ENCODE measurements at regions not wholly inside any gene's neighbourhood (a gene's known extent, or its start where the extent isn't known, plus 50 kb on each side); places are given as distances from the start of the nearest gene placed in this dataset.

- intact Hi-C loops (cut with micrococcal nuclease) = loop anchor here (1.0 to 5.0 kb wide), 2 partner anchors 492 to 540 kb away; partner anchors contain the start of gene ARL4A (in 2 of the 2)
- CTCF ChIA-PET = no interaction called here
These were observed 491.7 kb downstream of the ARL4A start for GRCh38 chr7:13179011-13179582.

GRCh38 chr7:13179775-13180523 is 492.5 kb downstream of the ARL4A start:
- Mint-ChIP-seq H3K36me3 (no peaks in the 10 kb centered on the region), H3K4me3 (no peak overlapping the region), H3K27me3 (peaks cover 0 to 26% (median 15%) of the 10 kb centered on the region in 5 donors), H3K27ac (no peak overlapping the region), H3K9me3 (no peaks in the 10 kb centered on the region), H3K4me1 (no peaks in the 10 kb centered on the region)
- CTCF ChIA-PET = no interaction called here
- Histone ChIP-seq H3K27me3 (ENCODE audit: control insufficient read depth in 2 of 2, insufficient read depth in 2 of 2, low read length in 2 of 2) (no peaks in the 10 kb centered on the region), H3K4me1 (ENCODE audit: control insufficient read depth in 2 of 2, insufficient read depth in 2 of 2, low read length in 2 of 2) (no peaks in the 10 kb centered on the region), H3K27ac (ENCODE audit: low read depth, low read length) (no peak overlapping the region), H3K4me3 (ENCODE audit: low read length) (no peak overlapping the region), H3K36me3 (ENCODE audit: control insufficient read depth in 2 of 3, insufficient read depth in 3 of 3, low read length in 3 of 3) (no peaks in the 10 kb centered on the region), H3K9me3 (ENCODE audit: control insufficient read depth in 2 of 3, low read length in 3 of 3) (no peaks in the 10 kb centered on the region)
- DNase-seq = no peak
- intact Hi-C loops (cut with micrococcal nuclease) = loop anchor here (1.0 to 5.0 kb wide), 2 partner anchors 493 to 541 kb away; partner anchors contain the start of gene ARL4A (in 2 of the 2)
- no peak for ATAC-seq
- POLR2A ChIA-PET = no interaction called here

More at GRCh38 chr7:13179011-13179582, 491.7 kb downstream of the ARL4A start:
- Histone ChIP-seq H3K36me3 (ENCODE audit: control insufficient read depth in 2 of 3, insufficient read depth in 3 of 3, low read length in 3 of 3) (no peaks in the 10 kb centered on the region), H3K27ac (ENCODE audit: low read depth, low read length) (no peak overlapping the region), H3K9me3 (ENCODE audit: control insufficient read depth in 2 of 3, low read length in 3 of 3) (no peaks in the 10 kb centered on the region), H3K27me3 (ENCODE audit: control insufficient read depth in 2 of 2, insufficient read depth in 2 of 2, low read length in 2 of 2) (no peaks in the 10 kb centered on the region), H3K4me1 (ENCODE audit: control insufficient read depth in 2 of 2, insufficient read depth in 2 of 2, low read length in 2 of 2) (no peaks in the 10 kb centered on the region), H3K4me3 (ENCODE audit: low read length) (no peak overlapping the region)
- no peaks in the 10 kb centered on the region for H3K36me3 Mint-ChIP-seq
- ATAC-seq (no peak), DNase-seq (no peak)
- H3K27ac Mint-ChIP-seq = no peak overlapping the region
- no peaks in the 10 kb centered on the region for H3K9me3 Mint-ChIP-seq
- POLR2A ChIA-PET = no interaction called here
- H3K4me3 Mint-ChIP-seq = no peak overlapping the region
- H3K27me3 Mint-ChIP-seq = peaks cover 0 to 24% (median 12%) of the 10 kb centered on the region in 5 donors
- H3K4me1 Mint-ChIP-seq = no peaks in the 10 kb centered on the region

GRCh38 chr7:13181216-13181615 is 493.8 kb downstream of the ARL4A start:
- Histone ChIP-seq H3K9me3 (ENCODE audit: control insufficient read depth in 2 of 3, low read length in 3 of 3) (no peaks in the 10 kb centered on the region), H3K27ac (ENCODE audit: low read depth, low read length) (no peak overlapping the region), H3K4me1 (ENCODE audit: control insufficient read depth in 2 of 2, insufficient read depth in 2 of 2, low read length in 2 of 2) (no peaks in the 10 kb centered on the region), H3K27me3 (ENCODE audit: control insufficient read depth in 2 of 2, insufficient read depth in 2 of 2, low read length in 2 of 2) (no peaks in the 10 kb centered on the region), H3K36me3 (ENCODE audit: control insufficient read depth in 2 of 3, insufficient read depth in 3 of 3, low read length in 3 of 3) (no peaks in the 10 kb centered on the region), H3K4me3 (ENCODE audit: low read length) (no peak overlapping the region)
- no peaks in the 10 kb centered on the region for H3K36me3 Mint-ChIP-seq
- ATAC-seq (no peak), DNase-seq (peak in 1 of 9 donors; percentile 0)
- POLR2A ChIA-PET = no interaction called here
- no peak overlapping the region for H3K27ac Mint-ChIP-seq
- CTCF ChIA-PET = no interaction called here
- no peaks in the 10 kb centered on the region for H3K4me1 Mint-ChIP-seq
- intact Hi-C loops (cut with micrococcal nuclease) = no loop called here
- no peaks in the 10 kb centered on the region for H3K9me3 Mint-ChIP-seq
- peaks cover 0 to 26% (median 15%) of the 10 kb centered on the region in 5 donors for H3K27me3 Mint-ChIP-seq
- no peak overlapping the region for H3K4me3 Mint-ChIP-seq

GRCh38 chr7:13185139-13185538 is 497.7 kb downstream of the ARL4A start:
- no peaks in the 10 kb centered on the region for H3K9me3 ChIP-seq (ENCODE audit: control insufficient read depth in 2 of 3, low read length in 3 of 3)
- Mint-ChIP-seq H3K9me3 (no peaks in the 10 kb centered on the region), H3K36me3 (no peaks in the 10 kb centered on the region), H3K4me3 (no peak overlapping the region), H3K27me3 (peaks cover 0 to 20% (median 11%) of the 10 kb centered on the region in 5 donors), H3K27ac (no peak overlapping the region), H3K4me1 (no peaks in the 10 kb centered on the region)
- ChIA-PET POLR2A (no interaction called here), CTCF (no interaction called here)
- H3K27ac ChIP-seq (ENCODE audit: low read depth, low read length) = no peak overlapping the region
- H3K4me3 ChIP-seq (ENCODE audit: low read length) = no peak overlapping the region
- no peak for ATAC-seq
- no peaks in the 10 kb centered on the region for H3K4me1 ChIP-seq (ENCODE audit: control insufficient read depth in 2 of 2, insufficient read depth in 2 of 2, low read length in 2 of 2)
- no peaks in the 10 kb centered on the region for H3K36me3 ChIP-seq (ENCODE audit: control insufficient read depth in 2 of 3, insufficient read depth in 3 of 3, low read length in 3 of 3)
- no peaks in the 10 kb centered on the region for H3K27me3 ChIP-seq (ENCODE audit: control insufficient read depth in 2 of 2, insufficient read depth in 2 of 2, low read length in 2 of 2)
- intact Hi-C loops (cut with micrococcal nuclease) = no loop called here
- DNase-seq = no peak

GRCh38 chr7:13188236-13188805 is 500.9 kb downstream of the ARL4A start:
- Histone ChIP-seq H3K4me1 (ENCODE audit: control insufficient read depth in 2 of 2, insufficient read depth in 2 of 2, low read length in 2 of 2) (no peaks in the 10 kb centered on the region), H3K4me3 (ENCODE audit: low read length) (no peak overlapping the region), H3K36me3 (ENCODE audit: control insufficient read depth in 2 of 3, insufficient read depth in 3 of 3, low read length in 3 of 3) (no peaks in the 10 kb centered on the region), H3K27ac (ENCODE audit: low read depth, low read length) (no peak overlapping the region), H3K27me3 (ENCODE audit: control insufficient read depth in 2 of 2, insufficient read depth in 2 of 2, low read length in 2 of 2) (no peaks in the 10 kb centered on the region), H3K9me3 (ENCODE audit: control insufficient read depth in 2 of 3, low read length in 3 of 3) (no peaks in the 10 kb centered on the region)
- Mint-ChIP-seq H3K36me3 (no peaks in the 10 kb centered on the region), H3K4me1 (no peaks in the 10 kb centered on the region), H3K27ac (no peak overlapping the region), H3K4me3 (no peak overlapping the region), H3K9me3 (no peaks in the 10 kb centered on the region), H3K27me3 (peaks cover 0 to 20% (median 11%) of the 10 kb centered on the region in 5 donors)
- intact Hi-C loops (cut with micrococcal nuclease) = no loop called here
- CTCF ChIA-PET = no interaction called here
- POLR2A ChIA-PET = interaction anchor here (0.6 kb wide), 1 partner anchor 487 kb away, joined by 3 read pairs; no protein-coding TSS in a partner anchor
- DNase-seq (no peak), ATAC-seq (no peak)

- DNase-seq (no peak), ATAC-seq (no peak)
- intact Hi-C loops (cut with micrococcal nuclease) = no loop called here
- Histone ChIP-seq H3K36me3 (ENCODE audit: control insufficient read depth in 2 of 3, insufficient read depth in 3 of 3, low read length in 3 of 3) (no peaks in the 10 kb centered on the region), H3K4me1 (ENCODE audit: control insufficient read depth in 2 of 2, insufficient read depth in 2 of 2, low read length in 2 of 2) (no peaks in the 10 kb centered on the region), H3K9me3 (ENCODE audit: control insufficient read depth in 2 of 3, low read length in 3 of 3) (no peaks in the 10 kb centered on the region), H3K27ac (ENCODE audit: low read depth, low read length) (no peak overlapping the region), H3K27me3 (ENCODE audit: control insufficient read depth in 2 of 2, insufficient read depth in 2 of 2, low read length in 2 of 2) (no peaks in the 10 kb centered on the region), H3K4me3 (ENCODE audit: low read length) (no peak overlapping the region)
- Mint-ChIP-seq H3K36me3 (no peaks in the 10 kb centered on the region), H3K4me3 (no peak overlapping the region), H3K4me1 (no peaks in the 10 kb centered on the region), H3K27me3 (peaks cover 0 to 14% (median 7%) of the 10 kb centered on the region in 5 donors), H3K9me3 (no peaks in the 10 kb centered on the region), H3K27ac (no peak overlapping the region)
- POLR2A ChIA-PET = no interaction called here
- CTCF ChIA-PET = no interaction called here
These were observed 501.5 kb downstream of the ARL4A start for GRCh38 chr7:13188922-13189321.
